HCT116 (cell line): ENCODE measurements at regions not wholly inside any gene's neighbourhood (a gene's known extent, or its start where the extent isn't known, plus 50 kb on each side); places are given as distances from the start of the nearest gene placed in this dataset.
"Not testable (repeated sequence)": the region's sequence is repeated elsewhere in the genome, so short reads cannot be mapped to it uniquely, and the experiment has no call there.

Experiments used
- ATAC-seq: fragments of 200-7000 bp; cut with Tn5 transposase; 2 replicates; pipeline ENCODE4 v1.9.1; 2020; ENCODE audit warnings: mild to moderate bottlenecking, moderate library complexity
- BruUV-seq: library from RNA; stranded (reverse); fragments of 400-500 nt; replicated peaks from 2 replicates; lab custom pipeline; 2021; lab: Mats Ljungman, UMichigan
- CTCF ChIA-PET: fragments of 300-600 bp; sonication (Branson Sonifier 250); formaldehyde crosslinking; loops from one replicate; lab custom pipeline; 2021; ENCODE audit warnings: antibody characterized with exemption; lab: Charles Lee
- POLR2A ChIA-PET: fragments of 300-600, 350-600 bp; sonication (Branson Sonifier 250); formaldehyde crosslinking; loops from one replicate; lab custom pipeline; 2021; ENCODE audit warnings: antibody characterized with exemption; lab: Charles Lee
- RAD21 ChIA-PET, 2 experiments: fragments of 300-600 bp; sonication (Branson Sonifier 250); formaldehyde crosslinking; loops; one replicate each; lab custom pipeline; 2023; ENCODE audit warnings: low total read pairs in 2 of 2; ENCODE audit not compliant: uncharacterized antibody in 2 of 2, unreplicated experiment in 2 of 2, low non-redundant PET in 1 of 2; lab: Charles Lee
- DNase-seq: peaks from one replicate; pipeline ENCODE4 v3.0.0-alpha.2; 2010; ENCODE audit warnings: low read depth, low spot score
- H2AFZ ChIP-seq: fragments of 200-600 bp; shearing (Covaris generic), sonication (generic); 2 replicates; pipeline ENCODE4 v1.6.1; 2017; ENCODE audit warnings: low read depth, mixed run types, mixed read lengths, antibody characterized with exemption, low read length; ENCODE audit not compliant: poor library complexity, severe bottlenecking
- H3K27ac ChIP-seq: 2 replicates; pipeline ENCODE4 v1.5.1; 2012; ENCODE audit warnings: low read depth, low read length
- H3K27me3 ChIP-seq: fragments of 200-600 bp; sonication (generic); 2 replicates; pipeline ENCODE4 v1.6.1; 2016; ENCODE audit warnings: mixed run types, low read length, mixed read lengths; ENCODE audit not compliant: insufficient read depth
- H3K36me3 ChIP-seq, 2 experiments: fragments of 200-500 bp in 1 of 2; fragments of 200-600 bp in 1 of 2; sonication (Bioruptor generic) in 1 of 2; sonication (generic) in 1 of 2; 2 replicates each; pipeline versions ENCODE4 v1.5.1 to v1.6.1; 2014 to 2016; ENCODE audit warnings: low read length in 2 of 2, inconsistent platforms in 1 of 2, mixed read lengths in 1 of 2, mixed run types in 1 of 2; ENCODE audit not compliant: insufficient read depth in 2 of 2, control insufficient read depth in 1 of 2
- H3K4me1 ChIP-seq, 2 experiments: fragments of 200-600 bp in 1 of 2; sonication (generic) in 1 of 2; 2 replicates each; pipeline versions ENCODE4 v1.5.1 to v1.6.1; 2012 to 2017; ENCODE audit warnings: low read length in 2 of 2, inconsistent platforms in 1 of 2, mild to moderate bottlenecking in 1 of 2, mixed read lengths in 1 of 2, mixed run types in 1 of 2, moderate library complexity in 1 of 2; ENCODE audit not compliant: insufficient read depth in 2 of 2, control insufficient read depth in 1 of 2
- H3K4me2 ChIP-seq: fragments of 200-600 bp; sonication (generic); 2 replicates; pipeline ENCODE4 v1.6.1; 2017; ENCODE audit warnings: mixed run types, low read length, mixed read lengths
- H3K4me3 ChIP-seq, 2 experiments: fragments of 200-600 bp in 1 of 2; sonication (generic) in 1 of 2; replicated peaks in 1 of 2; 2 replicates each; pipeline ENCODE4 v1.5.1; 2011 to 2016; ENCODE audit warnings: low read length in 2 of 2, control low read depth in 1 of 2, low read depth in 1 of 2, mild to moderate bottlenecking in 1 of 2, mixed read lengths in 1 of 2, mixed run types in 1 of 2
- H3K79me2 ChIP-seq: fragments of 200-600 bp; sonication (generic); 2 replicates; pipeline ENCODE4 v1.6.1; 2017; ENCODE audit warnings: mild to moderate bottlenecking, mixed run types, low read length, moderate library complexity, mixed read lengths; ENCODE audit not compliant: insufficient read depth
- H3K9ac ChIP-seq: fragments of 200-600 bp; sonication (generic); 2 replicates; pipeline ENCODE4 v1.6.1; 2016; ENCODE audit warnings: low read length, mixed read lengths
- H3K9me2 ChIP-seq: fragments of 200-600 bp; sonication (generic), shearing (Covaris generic); 2 replicates; pipeline ENCODE4 v1.6.1; 2017; ENCODE audit warnings: mixed run types, mild to moderate bottlenecking, moderate library complexity; ENCODE audit not compliant: insufficient read depth
- H3K9me3 ChIP-seq, 2 experiments: fragments of 200-500 bp in 1 of 2; fragments of 200-600 bp in 1 of 2; sonication (Bioruptor generic) in 1 of 2; sonication (generic) in 1 of 2; 2 replicates each; pipeline ENCODE4 v1.6.1; 2014 to 2017; ENCODE audit warnings: low read length in 2 of 2, mixed read lengths in 2 of 2, inconsistent platforms in 1 of 2, low read depth in 1 of 2, mild to moderate bottlenecking in 1 of 2, mixed run types in 1 of 2, moderate library complexity in 1 of 2; ENCODE audit not compliant: control insufficient read depth in 1 of 2, insufficient read depth in 1 of 2
- H4K20me1 ChIP-seq: fragments of 200-600 bp; sonication (generic), shearing (Covaris generic); 2 replicates; pipeline ENCODE4 v1.6.1; 2017; ENCODE audit warnings: mixed run types, mild to moderate bottlenecking, moderate library complexity; ENCODE audit not compliant: insufficient read depth
- ATF3 ChIP-seq: IDR thresholded peaks from 2 replicates; pipeline ENCODE4 v1.6.1; 2012
- CEBPB ChIP-seq: IDR thresholded peaks from 2 replicates; pipeline ENCODE4 v1.6.1; 2012; ENCODE audit warnings: low read depth
- EGR1 ChIP-seq: IDR thresholded peaks from 2 replicates; pipeline ENCODE4 v1.6.1; 2012; ENCODE audit warnings: low read depth
- ELF1 ChIP-seq: IDR thresholded peaks from 2 replicates; pipeline ENCODE4 v1.6.1; 2012; ENCODE audit warnings: low read depth, borderline replicate concordance
- EZH2 ChIP-seq: fragments of 200-600 bp; sonication (generic); IDR thresholded peaks from 2 replicates; pipeline ENCODE4 v1.6.1; 2017; ENCODE audit warnings: antibody characterized with exemption, mixed run types
- EZH2phosphoT487 ChIP-seq: fragments of 200-600 bp; IDR thresholded peaks from 2 replicates; pipeline ENCODE4 v1.6.1; 2018; ENCODE audit warnings: antibody characterized with exemption, borderline replicate concordance
- FOSL1 ChIP-seq: IDR thresholded peaks from 2 replicates; pipeline ENCODE4 v1.6.1; 2012; ENCODE audit warnings: low read depth
- JUND ChIP-seq: IDR thresholded peaks from 2 replicates; pipeline ENCODE4 v1.6.1; 2012
- POLR2A ChIP-seq: IDR thresholded peaks from 2 replicates; pipeline ENCODE4 v1.7.0; 2011; ENCODE audit warnings: borderline replicate concordance; ENCODE audit not compliant: insufficient read depth, insufficient read length; ENCODE audit errors: extremely low read depth
- RAD21 ChIP-seq: IDR thresholded peaks from 2 replicates; pipeline ENCODE4 v1.6.1; 2012; ENCODE audit warnings: low read depth, mild to moderate bottlenecking
- SIN3A ChIP-seq: IDR thresholded peaks from 2 replicates; pipeline ENCODE4 v1.6.1; 2012; ENCODE audit warnings: low read depth
- SP1 ChIP-seq: IDR thresholded peaks from 2 replicates; pipeline ENCODE4 v1.6.1; 2012; ENCODE audit warnings: low read depth
- SRF ChIP-seq: IDR thresholded peaks from 2 replicates; pipeline ENCODE4 v1.6.1; 2012; ENCODE audit warnings: low read depth
- TCF7L2 ChIP-seq: IDR thresholded peaks from 2 replicates; pipeline ENCODE4 v1.7.0; 2011; ENCODE audit warnings: borderline replicate concordance, inconsistent platforms; ENCODE audit not compliant: insufficient read depth, insufficient read length; ENCODE audit errors: extremely low read depth
- ZFX ChIP-seq: fragments of 450-650 bp; IDR thresholded peaks from 2 replicates; pipeline ENCODE4 v1.6.1; 2017
- ZNF274 ChIP-seq: fragments of 200-500 bp; sonication (Bioruptor generic); IDR thresholded peaks from 2 replicates; pipeline ENCODE4 v1.6.1; 2014; ENCODE audit warnings: mild to moderate bottlenecking, low read depth, low read length, inconsistent platforms
- intact Hi-C: fragments of 100-400 bp; cut with micrococcal nuclease; formaldehyde crosslinking; loops from 2 replicates; pipeline ENCODE4 v1.10.0; 2022
- TF ChIP-seq, protein P1 (sequence below): IDR thresholded peaks from 2 replicates; pipeline ENCODE4 v1.6.1; 2012
- TF ChIP-seq, protein P2 (sequence below): IDR thresholded peaks from 2 replicates; pipeline ENCODE4 v1.6.1; 2011; ENCODE audit warnings: mild to moderate bottlenecking, low read length, moderate library complexity; ENCODE audit not compliant: insufficient replicate concordance; ENCODE audit errors: extremely low read depth

DNA sequence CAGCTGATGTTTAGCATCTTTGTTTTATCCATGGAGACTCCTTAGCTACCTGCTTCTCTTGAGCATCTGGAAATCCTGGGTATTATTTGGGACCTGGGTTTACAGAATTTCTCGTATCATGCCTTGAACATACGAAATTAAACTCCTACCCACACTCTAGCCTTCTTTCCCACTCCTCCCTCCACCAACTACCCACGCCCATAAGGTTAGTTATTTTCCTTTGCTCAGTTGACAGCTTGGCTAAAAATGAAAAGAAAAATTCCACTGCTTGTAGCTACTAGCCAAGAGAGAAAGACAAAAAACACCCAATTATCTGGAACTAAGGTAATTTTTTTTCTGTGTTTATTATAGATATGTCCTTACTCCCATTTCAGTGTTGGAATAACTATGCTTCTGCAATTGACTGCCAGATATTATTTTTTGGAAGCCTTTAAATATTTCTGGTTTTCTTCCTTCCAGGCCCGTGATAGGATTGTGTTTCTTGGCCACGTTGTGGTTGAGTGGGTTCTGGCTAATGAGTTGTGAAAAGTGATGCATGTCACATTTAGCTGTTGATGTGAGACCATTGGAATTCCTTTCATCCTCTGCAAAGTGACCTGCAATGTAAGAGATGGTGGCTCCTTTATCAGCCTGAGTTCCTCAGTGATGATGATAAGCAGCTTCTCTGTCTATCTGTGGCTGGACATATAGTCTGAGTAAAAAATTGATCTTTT, 308.1 kb downstream of the LRRC70 start:
- no peak for DNase-seq
- H3K79me2 ChIP-seq, result no peaks in the 10 kb centered on the region
- CTCF ChIA-PET, result no interaction called here
- no TSS peak for BruUV-seq
- RAD21 ChIA-PET, result no interaction called here
- H3K27me3 ChIP-seq, result no peaks in the 10 kb centered on the region
- no peak for ATAC-seq
- no peaks in the 10 kb centered on the region for H3K4me1 ChIP-seq
- H3K36me3 ChIP-seq, result no peaks in the 10 kb centered on the region
- H3K9ac ChIP-seq, result no peak overlapping the region
- no peak overlapping the region for H3K27ac ChIP-seq
- H3K4me2 ChIP-seq, result no peak overlapping the region
- POLR2A ChIA-PET, result no interaction called here
- H3K9me3 ChIP-seq, result no peaks in the 10 kb centered on the region
- no peak overlapping the region for H2AFZ ChIP-seq
- no peak overlapping the region for H3K4me3 ChIP-seq
- TF ChIP-seq FOSL1 (no peak), JUND (no peak), EGR1 (no peak), POLR2A (no peak), ELF1 (no peak), SIN3A (no peak), RAD21 (no peak), EZH2 (no peak), TCF7L2 (no peak), ZFX (no peak), CEBPB (no peak), EZH2phosphoT487 (no peak), SP1 (no peak), ATF3 (no peak), ZNF274 (no peak), SRF (no peak)
- TF ChIP-seq, protein P1, sequence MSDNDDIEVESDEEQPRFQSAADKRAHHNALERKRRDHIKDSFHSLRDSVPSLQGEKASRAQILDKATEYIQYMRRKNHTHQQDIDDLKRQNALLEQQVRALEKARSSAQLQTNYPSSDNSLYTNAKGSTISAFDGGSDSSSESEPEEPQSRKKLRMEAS, result no peak
- TF ChIP-seq, protein P2, sequence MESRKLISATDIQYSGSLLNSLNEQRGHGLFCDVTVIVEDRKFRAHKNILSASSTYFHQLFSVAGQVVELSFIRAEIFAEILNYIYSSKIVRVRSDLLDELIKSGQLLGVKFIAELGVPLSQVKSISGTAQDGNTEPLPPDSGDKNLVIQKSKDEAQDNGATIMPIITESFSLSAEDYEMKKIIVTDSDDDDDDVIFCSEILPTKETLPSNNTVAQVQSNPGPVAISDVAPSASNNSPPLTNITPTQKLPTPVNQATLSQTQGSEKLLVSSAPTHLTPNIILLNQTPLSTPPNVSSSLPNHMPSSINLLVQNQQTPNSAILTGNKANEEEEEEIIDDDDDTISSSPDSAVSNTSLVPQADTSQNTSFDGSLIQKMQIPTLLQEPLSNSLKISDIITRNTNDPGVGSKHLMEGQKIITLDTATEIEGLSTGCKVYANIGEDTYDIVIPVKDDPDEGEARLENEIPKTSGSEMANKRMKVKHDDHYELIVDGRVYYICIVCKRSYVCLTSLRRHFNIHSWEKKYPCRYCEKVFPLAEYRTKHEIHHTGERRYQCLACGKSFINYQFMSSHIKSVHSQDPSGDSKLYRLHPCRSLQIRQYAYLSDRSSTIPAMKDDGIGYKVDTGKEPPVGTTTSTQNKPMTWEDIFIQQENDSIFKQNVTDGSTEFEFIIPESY, result no peak
- intact Hi-C loops, result no loop called here
- H3K9me2 ChIP-seq, result no peaks in the 10 kb centered on the region
- H4K20me1 ChIP-seq, result no peaks in the 10 kb centered on the region

DNA sequence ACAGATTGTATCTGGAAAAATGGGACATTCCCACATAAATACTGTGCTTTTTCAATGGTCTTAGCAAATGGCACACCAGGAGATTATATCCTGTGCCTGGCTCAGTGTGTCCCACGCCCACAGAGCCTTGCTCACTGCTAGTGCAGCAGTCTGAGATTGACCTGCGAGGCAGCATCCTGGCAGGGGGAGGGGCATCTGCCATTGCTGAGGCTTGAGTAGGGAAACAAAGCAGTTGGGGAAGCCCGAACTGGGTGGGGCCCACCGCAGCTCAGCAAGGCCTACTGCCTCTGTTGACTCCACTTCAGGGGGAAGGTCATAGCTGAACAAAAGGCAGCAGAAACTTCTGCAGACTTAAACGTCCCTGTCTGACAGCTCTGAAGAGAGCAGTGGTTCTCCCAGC, 258.7 kb downstream of the LRRC70 start:
- H3K9me3 ChIP-seq, H3K27ac ChIP-seq, H3K4me1 ChIP-seq, H2AFZ ChIP-seq, RAD21 ChIA-PET, ATAC-seq, CTCF ChIA-PET, H3K4me2 ChIP-seq, H3K9me2 ChIP-seq, H4K20me1 ChIP-seq, intact Hi-C loops, H3K9ac ChIP-seq, H3K4me3 ChIP-seq, DNase-seq, POLR2A ChIA-PET, H3K36me3 ChIP-seq, H3K79me2 ChIP-seq, BruUV-seq, H3K27me3 ChIP-seq: not testable (repeated sequence)
